Fibroblast of pulmonary artery (primary cell): ENCODE measurements at regions not wholly inside any gene's neighbourhood (a gene's known extent, or its start where the extent isn't known, plus 50 kb on each side); places are given as distances from the start of the nearest gene placed in this dataset.
A peak's percentile ranks its signal among the peaks of the same experiment; 100 is the strongest.
"Not testable (repeated sequence)": the region's sequence is repeated elsewhere in the genome, so short reads cannot be mapped to it uniquely, and the experiment has no call there.

Experiments used
- DNase-seq: peaks from one replicate; pipeline ENCODE4 v3.0.0-alpha.2; 2010; ENCODE audit warnings: low read depth
- H3K4me3 ChIP-seq: replicated peaks from 2 replicates; pipeline ENCODE4 v1.5.1; 2011; ENCODE audit warnings: low read depth, mild to moderate bottlenecking, control low read depth, low read length, moderate library complexity
- TF ChIP-seq, protein P1 (sequence below): IDR thresholded peaks from 2 replicates; pipeline ENCODE4 v1.5.1; 2011; ENCODE audit warnings: mild to moderate bottlenecking, control low read depth, low read length, inconsistent platforms; ENCODE audit errors: missing control alignments

DNA sequence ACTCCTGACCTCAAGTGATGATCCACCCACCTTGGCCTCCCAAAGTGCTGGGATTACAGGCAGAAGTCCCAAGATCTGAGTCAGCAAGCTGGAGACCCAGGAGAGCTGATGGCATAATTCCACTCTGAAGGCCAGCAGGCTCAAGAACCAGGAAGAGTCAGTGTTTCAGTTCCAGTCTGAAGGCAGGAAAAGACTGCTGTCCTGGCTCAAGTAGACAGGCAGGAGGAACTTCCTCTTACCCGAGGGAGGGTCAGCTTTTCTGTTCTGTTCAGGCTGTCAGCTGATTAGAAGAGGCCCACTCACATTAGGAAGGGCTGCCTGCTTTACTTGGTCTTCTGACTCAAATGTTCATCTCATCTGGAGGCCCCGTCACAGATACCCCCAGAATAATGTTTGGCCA lies 206.0 kb upstream of the MYL2 start:
- H3K4me3 ChIP-seq: no peak overlapping the region
- TF ChIP-seq, protein P1, sequence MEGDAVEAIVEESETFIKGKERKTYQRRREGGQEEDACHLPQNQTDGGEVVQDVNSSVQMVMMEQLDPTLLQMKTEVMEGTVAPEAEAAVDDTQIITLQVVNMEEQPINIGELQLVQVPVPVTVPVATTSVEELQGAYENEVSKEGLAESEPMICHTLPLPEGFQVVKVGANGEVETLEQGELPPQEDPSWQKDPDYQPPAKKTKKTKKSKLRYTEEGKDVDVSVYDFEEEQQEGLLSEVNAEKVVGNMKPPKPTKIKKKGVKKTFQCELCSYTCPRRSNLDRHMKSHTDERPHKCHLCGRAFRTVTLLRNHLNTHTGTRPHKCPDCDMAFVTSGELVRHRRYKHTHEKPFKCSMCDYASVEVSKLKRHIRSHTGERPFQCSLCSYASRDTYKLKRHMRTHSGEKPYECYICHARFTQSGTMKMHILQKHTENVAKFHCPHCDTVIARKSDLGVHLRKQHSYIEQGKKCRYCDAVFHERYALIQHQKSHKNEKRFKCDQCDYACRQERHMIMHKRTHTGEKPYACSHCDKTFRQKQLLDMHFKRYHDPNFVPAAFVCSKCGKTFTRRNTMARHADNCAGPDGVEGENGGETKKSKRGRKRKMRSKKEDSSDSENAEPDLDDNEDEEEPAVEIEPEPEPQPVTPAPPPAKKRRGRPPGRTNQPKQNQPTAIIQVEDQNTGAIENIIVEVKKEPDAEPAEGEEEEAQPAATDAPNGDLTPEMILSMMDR: no peak
- peak; percentile 4 for DNase-seq

DNA sequence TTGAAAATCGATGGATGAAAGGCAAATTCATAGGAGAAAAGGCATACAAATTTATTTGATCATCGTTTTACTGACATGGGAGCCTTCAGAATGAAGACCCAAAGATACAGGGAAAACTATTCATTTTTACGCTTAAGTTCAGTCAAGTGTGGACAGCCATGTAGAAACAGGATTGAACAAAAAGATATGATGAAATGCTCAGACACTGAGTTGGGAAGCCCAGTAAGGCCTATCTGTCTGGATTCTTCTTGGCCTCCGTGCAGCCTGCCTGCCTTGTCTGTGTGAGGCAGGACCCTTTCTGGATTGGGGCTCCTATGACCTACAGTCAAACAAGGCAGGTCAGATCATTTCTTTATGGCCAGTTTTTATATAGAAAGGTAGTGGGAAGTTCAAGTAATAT lies 203.8 kb upstream of the MYL2 start:
- no peak overlapping the region for H3K4me3 ChIP-seq
- TF ChIP-seq, protein P1: no peak
- no peak for DNase-seq

DNA sequence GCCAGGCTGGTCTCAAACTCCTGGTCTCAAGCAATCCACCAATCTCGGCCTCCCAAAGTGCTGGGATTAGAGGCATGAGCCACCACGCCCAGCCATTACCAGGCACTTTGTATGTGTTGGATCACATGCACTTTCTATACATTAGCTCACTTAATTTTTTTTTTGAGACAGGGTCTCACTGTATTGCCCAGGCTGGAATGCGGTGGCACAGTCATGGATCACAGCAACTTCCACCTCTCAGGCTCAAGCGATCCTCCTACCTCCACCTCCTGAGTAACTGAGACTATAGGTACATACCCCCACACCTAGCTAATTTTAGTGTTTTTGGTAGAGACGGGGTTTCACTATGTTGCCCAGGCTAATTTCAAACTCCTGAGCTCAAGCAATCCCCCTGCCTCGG lies 203.0 kb upstream of the MYL2 start:
- H3K4me3 ChIP-seq: no peak overlapping the region
- TF ChIP-seq, protein P1: no peak
- DNase-seq: no peak

DNA sequence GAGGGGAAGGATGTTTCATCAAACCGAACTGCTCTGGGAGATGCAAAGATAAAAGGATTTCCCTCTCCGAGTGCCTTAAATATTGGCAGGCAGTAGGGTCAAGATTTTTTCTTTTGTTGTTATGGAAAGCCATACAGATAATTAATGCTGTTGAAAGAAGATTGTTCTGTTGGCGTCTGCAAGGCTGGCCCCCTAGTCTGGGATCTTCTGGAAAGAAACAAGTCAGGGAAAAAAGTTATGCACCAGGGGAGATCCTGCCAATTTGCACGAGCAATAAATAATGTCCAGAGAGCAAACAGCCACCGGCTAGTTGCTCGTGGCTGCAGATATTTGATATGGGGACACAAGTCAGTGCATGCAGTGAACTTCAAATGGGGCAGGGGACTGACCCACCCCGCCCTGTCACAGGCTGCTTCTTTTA lies 202.1 kb upstream of the MYL2 start:
- TF ChIP-seq, protein P1: no peak
- DNase-seq: no peak
- no peak overlapping the region for H3K4me3 ChIP-seq

DNA sequence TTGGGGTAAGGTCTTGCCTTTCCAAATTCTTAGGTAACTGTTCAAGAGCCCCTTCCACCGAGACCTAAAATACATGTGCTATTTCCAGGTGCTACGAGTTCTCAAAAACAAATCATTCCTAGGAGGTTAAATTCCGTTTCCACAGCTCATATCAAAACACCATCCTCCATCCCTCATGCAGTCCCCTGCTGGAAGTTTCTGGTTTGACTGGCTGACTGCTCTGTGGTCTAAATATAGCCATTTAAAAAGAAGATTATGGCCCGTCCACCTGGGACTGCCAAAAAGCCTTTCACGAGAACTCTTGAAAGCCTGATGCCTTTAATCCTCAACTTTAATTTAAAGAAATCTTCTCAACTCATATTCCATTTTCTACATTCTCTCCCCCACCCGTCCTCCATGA lies 201.5 kb upstream of the MYL2 start:
- TF ChIP-seq, protein P1: no peak
- no peak overlapping the region for H3K4me3 ChIP-seq
- no peak for DNase-seq

DNA sequence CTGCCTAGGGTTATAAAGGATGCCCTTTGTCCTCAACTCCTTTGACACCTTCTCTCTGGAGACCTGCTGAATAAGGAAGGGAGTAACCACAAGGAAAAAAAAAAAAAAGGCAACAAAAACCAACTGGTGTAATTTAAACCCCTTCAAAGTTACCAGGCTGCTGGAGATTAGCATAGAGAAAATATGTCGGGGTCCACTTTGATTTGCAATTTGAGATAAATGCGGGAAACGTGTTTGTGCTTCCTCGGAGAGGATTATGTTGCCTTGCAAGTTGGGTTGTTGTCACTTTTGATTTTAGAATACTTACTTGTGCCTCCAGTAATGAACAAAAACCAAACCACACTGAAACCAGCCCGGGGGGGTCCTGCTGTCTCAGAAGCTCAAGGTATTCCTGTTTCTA lies 200.2 kb upstream of the MYL2 start:
- no peak for DNase-seq
- TF ChIP-seq, protein P1: no peak

DNA sequence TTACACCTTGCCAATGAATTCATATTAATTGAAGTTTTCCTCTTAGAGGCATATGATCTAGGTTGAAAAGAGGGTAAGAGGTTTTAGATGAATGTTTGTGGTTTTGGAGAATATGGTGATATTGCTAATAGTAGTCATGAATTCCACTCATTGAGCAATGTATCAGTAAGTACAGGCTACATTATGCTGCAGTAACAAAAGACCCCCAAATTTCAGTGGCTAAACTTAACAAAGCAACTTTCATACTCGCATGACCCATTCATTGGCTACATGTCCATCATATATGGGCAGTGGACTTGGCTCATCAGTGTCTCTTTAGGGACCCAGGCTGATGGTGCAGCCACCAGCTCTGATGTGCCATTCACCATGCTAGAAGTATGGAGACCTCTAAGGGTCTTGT lies 196.6 kb upstream of the MYL2 start:
- no peak for DNase-seq
- TF ChIP-seq, protein P1: no peak
- no peak overlapping the region for H3K4me3 ChIP-seq

More for the DNA sequence above, 200.2 kb upstream of the MYL2 start:
- no peak overlapping the region for H3K4me3 ChIP-seq

DNA sequence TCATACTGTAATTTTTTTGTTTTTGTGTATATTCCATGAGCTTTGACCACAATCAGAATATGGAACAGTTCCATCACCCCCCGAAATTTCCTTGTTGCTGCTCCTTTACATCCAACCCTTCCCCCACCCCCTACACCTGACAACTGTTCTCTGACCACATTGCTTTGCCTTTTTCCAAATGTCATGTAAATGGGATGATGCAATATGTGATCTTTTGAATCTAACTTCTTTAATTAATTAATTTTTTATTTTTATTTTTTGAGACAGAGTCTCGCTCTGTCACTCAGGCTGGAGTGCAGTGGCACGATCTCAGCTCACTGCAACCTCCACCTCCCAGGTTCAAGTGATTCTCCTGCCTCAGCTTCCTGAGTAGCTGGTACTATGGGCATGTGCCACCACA lies 192.9 kb upstream of the MYL2 start:
- DNase-seq, H3K4me3 ChIP-seq: not testable (repeated sequence)
